ENCODE measurements at regions not wholly inside any gene's neighbourhood (a gene's known extent, or its start where the extent isn't known, plus 50 kb on each side); places are given as distances from the start of the nearest gene placed in this dataset.

DNA sequence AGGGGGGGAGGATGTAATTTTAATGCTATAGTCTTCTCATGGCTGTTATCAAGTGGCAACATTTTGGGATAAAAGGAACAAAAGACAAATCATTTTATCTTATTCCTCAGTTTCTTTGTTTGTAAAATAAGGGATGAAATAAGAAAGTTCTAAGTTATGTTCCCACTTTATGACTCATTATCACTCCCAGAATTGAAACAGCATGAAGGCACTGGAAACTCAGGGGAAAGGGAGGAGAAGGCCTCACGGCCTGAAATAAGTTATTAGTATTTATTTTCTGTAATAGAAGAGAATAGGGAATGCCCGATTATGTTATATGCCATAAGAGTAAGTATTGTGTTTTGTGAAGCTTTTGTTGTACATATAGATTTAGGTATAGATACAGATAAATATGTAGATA lies 85.0 kb upstream of the NAMPT start:
- ChIA-PET RAD21 (ENCODE audit: low non-redundant PET in 1 of 2, low total read pairs in 2 of 2, uncharacterized antibody in 2 of 2, unreplicated experiment in 2 of 2) (no interaction called here), POLR2A (no interaction called here), CTCF (no interaction called here)
- Histone ChIP-seq H3K9me2 (ENCODE audit: insufficient read depth) (no peaks in the 10 kb centered on the region), H3K9me3 (ENCODE audit: control insufficient read depth in 1 of 2, insufficient read depth in 1 of 2, low read depth in 1 of 2, low read length in 2 of 2) (no peaks in the 10 kb centered on the region), H3K79me2 (ENCODE audit: insufficient read depth, low read length) (no peaks in the 10 kb centered on the region), H3K9ac (ENCODE audit: low read length) (no peak overlapping the region), H4K20me1 (ENCODE audit: insufficient read depth) (no peaks in the 10 kb centered on the region), H3K4me3 (replicated peaks in 1 of 2; ENCODE audit: low read depth in 1 of 2, low read length in 2 of 2) (no peak overlapping the region), H3K4me2 (ENCODE audit: low read length) (no peak overlapping the region), H2AFZ (ENCODE audit: low read depth, low read length, poor library complexity, severe bottlenecking) (no peak overlapping the region), H3K27ac (ENCODE audit: low read depth, low read length) (no peak overlapping the region), H3K27me3 (ENCODE audit: insufficient read depth, low read length) (no peaks in the 10 kb centered on the region), H3K4me1 (ENCODE audit: control insufficient read depth in 1 of 2, insufficient read depth in 2 of 2, low read length in 2 of 2) (peaks cover 0 to 4% of the 10 kb centered on the region in 2 experiments; a peak in 1 of 4 replicates), H3K36me3 (ENCODE audit: control insufficient read depth in 1 of 2, insufficient read depth in 2 of 2, low read length in 2 of 2) (no peaks in the 10 kb centered on the region)
- TF ChIP-seq SRF (IDR thresholded peaks at IDR 0.05; ENCODE audit: low read depth) (no peak), EZH2phosphoT487 (IDR thresholded peaks at IDR 0.05; ENCODE audit: borderline replicate concordance) (no peak), POLR2AphosphoS5 (IDR thresholded peaks at IDR 0.05; ENCODE audit: low read depth, low read length) (no peak), ZNF274 (IDR thresholded peaks at IDR 0.05; ENCODE audit: low read depth, low read length) (no peak), YY1 (IDR thresholded peaks at IDR 0.05; ENCODE audit: extremely low read depth, insufficient replicate concordance, low read depth, low read length) (no peak), SIN3A (IDR thresholded peaks at IDR 0.05; ENCODE audit: low read depth) (no peak), ELF1 (IDR thresholded peaks at IDR 0.05; ENCODE audit: borderline replicate concordance, low read depth) (no peak), CTCF (IDR thresholded peaks at IDR 0.05 in 2 of 3, conservative IDR thresholded peaks at IDR 0.05 in 1 of 3; ENCODE audit: borderline replicate concordance in 1 of 3, insufficient read depth in 1 of 3, low read depth in 2 of 3, low read length in 2 of 3) (no peak), CBX3 (IDR thresholded peaks at IDR 0.05; ENCODE audit: low read depth) (no peak), RAD21 (IDR thresholded peaks at IDR 0.05; ENCODE audit: low read depth) (no peak), POLR2A (IDR thresholded peaks at IDR 0.05; ENCODE audit: borderline replicate concordance, extremely low read depth, insufficient read depth, insufficient read length) (no peak), EGR1 (IDR thresholded peaks at IDR 0.05; ENCODE audit: low read depth) (no peak)
- TF ChIP-seq, protein P1, sequence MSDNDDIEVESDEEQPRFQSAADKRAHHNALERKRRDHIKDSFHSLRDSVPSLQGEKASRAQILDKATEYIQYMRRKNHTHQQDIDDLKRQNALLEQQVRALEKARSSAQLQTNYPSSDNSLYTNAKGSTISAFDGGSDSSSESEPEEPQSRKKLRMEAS (IDR thresholded peaks at IDR 0.05): no peak
- TF ChIP-seq, protein P2, sequence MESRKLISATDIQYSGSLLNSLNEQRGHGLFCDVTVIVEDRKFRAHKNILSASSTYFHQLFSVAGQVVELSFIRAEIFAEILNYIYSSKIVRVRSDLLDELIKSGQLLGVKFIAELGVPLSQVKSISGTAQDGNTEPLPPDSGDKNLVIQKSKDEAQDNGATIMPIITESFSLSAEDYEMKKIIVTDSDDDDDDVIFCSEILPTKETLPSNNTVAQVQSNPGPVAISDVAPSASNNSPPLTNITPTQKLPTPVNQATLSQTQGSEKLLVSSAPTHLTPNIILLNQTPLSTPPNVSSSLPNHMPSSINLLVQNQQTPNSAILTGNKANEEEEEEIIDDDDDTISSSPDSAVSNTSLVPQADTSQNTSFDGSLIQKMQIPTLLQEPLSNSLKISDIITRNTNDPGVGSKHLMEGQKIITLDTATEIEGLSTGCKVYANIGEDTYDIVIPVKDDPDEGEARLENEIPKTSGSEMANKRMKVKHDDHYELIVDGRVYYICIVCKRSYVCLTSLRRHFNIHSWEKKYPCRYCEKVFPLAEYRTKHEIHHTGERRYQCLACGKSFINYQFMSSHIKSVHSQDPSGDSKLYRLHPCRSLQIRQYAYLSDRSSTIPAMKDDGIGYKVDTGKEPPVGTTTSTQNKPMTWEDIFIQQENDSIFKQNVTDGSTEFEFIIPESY (IDR thresholded peaks at IDR 0.05; ENCODE audit: extremely low read depth, insufficient replicate concordance, low read length): no peak
- TF ChIP-seq, protein P3, sequence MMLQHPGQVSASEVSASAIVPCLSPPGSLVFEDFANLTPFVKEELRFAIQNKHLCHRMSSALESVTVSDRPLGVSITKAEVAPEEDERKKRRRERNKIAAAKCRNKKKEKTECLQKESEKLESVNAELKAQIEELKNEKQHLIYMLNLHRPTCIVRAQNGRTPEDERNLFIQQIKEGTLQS (IDR thresholded peaks at IDR 0.05): no peak
- intact Hi-C loops (cut with micrococcal nuclease): loop anchor here (5.0 kb wide), 1 partner anchor 193 kb away; no protein-coding TSS in a partner anchor
- DNase-seq (ENCODE audit: low read depth, low spot score): no peak
- no peak for ATAC-seq
- BruUV-seq (replicated peaks): no TSS peak

All from HCT116 (cell line).